ENCODE measurements at regions not wholly inside any gene's neighbourhood (a gene's known extent, or its start where the extent isn't known, plus 50 kb on each side); places are given as distances from the start of the nearest gene placed in this dataset.

- TF ChIP-seq TAF1 (IDR thresholded peaks at IDR 0.05; ENCODE audit: low read depth) (no peak), SMC3 (conservative IDR thresholded peaks at IDR 0.05; ENCODE audit: poor library complexity) (no peak), CTCF (IDR thresholded peaks at IDR 0.05; ENCODE audit: poor library complexity, severe bottlenecking) (no peak), POLR2AphosphoS5 (IDR thresholded peaks at IDR 0.05) (no peak), MXI1 (conservative IDR thresholded peaks at IDR 0.05; ENCODE audit: poor library complexity, severe bottlenecking) (no peak), EZH2 (IDR thresholded peaks at IDR 0.05; ENCODE audit: borderline replicate concordance, insufficient read depth, low read length, poor library complexity, severe bottlenecking) (no peak), REST (IDR thresholded peaks at IDR 0.05; ENCODE audit: borderline replicate concordance) (no peak), RAD21 (conservative IDR thresholded peaks at IDR 0.05) (no peak)
Measured at GRCh38 chr12:111157486-111157885, 211.4 kb downstream of the PHETA1 start.
